Tibial nerve (tissue), 4 donors: ENCODE measurements at regions not wholly inside any gene's neighbourhood (a gene's known extent, or its start where the extent isn't known, plus 50 kb on each side); places are given as distances from the start of the nearest gene placed in this dataset.

Source experiments
- DNase-seq, 2 donors: peaks; one replicate each; pipeline ENCODE4 v3.0.0-alpha.2; 2019; ENCODE audit warnings: low spot score in 2 of 2
- H3K27ac ChIP-seq, 4 donors: fragments of 200-600 bp; sonication (generic) in 3 of 4; one replicate each; pipeline ENCODE4 v1.5.1; 2017 to 2019; ENCODE audit warnings: mild to moderate bottlenecking in 1 of 4
- H3K27me3 ChIP-seq, 2 donors: fragments of 200-600 bp; sonication (generic) in 1 of 2; one replicate each; pipeline versions ENCODE4 v1.5.1 to v1.6.0; 2017 to 2019
- H3K36me3 ChIP-seq, 3 donors: fragments of 200-600 bp; sonication (generic); one replicate each; pipeline ENCODE4 v1.5.1; 2018 to 2019
- H3K4me1 ChIP-seq, 4 donors: fragments of 200-600 bp; sonication (generic) in 3 of 4; one replicate each; pipeline ENCODE4 v1.5.1; 2017 to 2019
- H3K4me3 ChIP-seq, 4 donors: fragments of 200-600 bp; sonication (generic) in 3 of 4; one replicate each; pipeline ENCODE4 v1.5.1; 2017 to 2019; ENCODE audit warnings: mild to moderate bottlenecking in 1 of 4, moderate library complexity in 1 of 4
- H3K9me3 ChIP-seq, 4 donors: fragments of 200-600 bp; sonication (generic) in 3 of 4; one replicate each; pipeline ENCODE4 v1.5.1; 2017 to 2019
- EP300 ChIP-seq, 2 donors: sonication (generic); formaldehyde crosslinking; IDR thresholded peaks; one replicate each; pipeline ENCODE4 v1.6.1; 2017; ENCODE audit warnings: antibody characterized with exemption in 2 of 2, mild to moderate bottlenecking in 1 of 2
- POLR2A ChIP-seq, 2 donors: fragments of 450-650 bp; IDR thresholded peaks; one replicate each; pipeline ENCODE4 v1.6.1; 2017; ENCODE audit warnings: antibody characterized with exemption in 2 of 2, mild to moderate bottlenecking in 2 of 2, moderate library complexity in 2 of 2
- WGBS, 2 donors: methylation state at CpG; one replicate each; pipeline ENCODE4 v1.1.5; 2018; 5-methylcytosine and 5-hydroxymethylcytosine counted together
- TF ChIP-seq, protein P1 (sequence below), 5 experiments: fragments of 200-600 bp in 3 of 5; fragments of 450-650 bp in 2 of 5; sonication (generic) in 3 of 5; IDR thresholded peaks; one replicate each; pipeline ENCODE4 v1.5.1; 2016 to 2019; ENCODE audit warnings: antibody characterized with exemption in 5 of 5, mild to moderate bottlenecking in 3 of 5, moderate library complexity in 2 of 5

DNA sequence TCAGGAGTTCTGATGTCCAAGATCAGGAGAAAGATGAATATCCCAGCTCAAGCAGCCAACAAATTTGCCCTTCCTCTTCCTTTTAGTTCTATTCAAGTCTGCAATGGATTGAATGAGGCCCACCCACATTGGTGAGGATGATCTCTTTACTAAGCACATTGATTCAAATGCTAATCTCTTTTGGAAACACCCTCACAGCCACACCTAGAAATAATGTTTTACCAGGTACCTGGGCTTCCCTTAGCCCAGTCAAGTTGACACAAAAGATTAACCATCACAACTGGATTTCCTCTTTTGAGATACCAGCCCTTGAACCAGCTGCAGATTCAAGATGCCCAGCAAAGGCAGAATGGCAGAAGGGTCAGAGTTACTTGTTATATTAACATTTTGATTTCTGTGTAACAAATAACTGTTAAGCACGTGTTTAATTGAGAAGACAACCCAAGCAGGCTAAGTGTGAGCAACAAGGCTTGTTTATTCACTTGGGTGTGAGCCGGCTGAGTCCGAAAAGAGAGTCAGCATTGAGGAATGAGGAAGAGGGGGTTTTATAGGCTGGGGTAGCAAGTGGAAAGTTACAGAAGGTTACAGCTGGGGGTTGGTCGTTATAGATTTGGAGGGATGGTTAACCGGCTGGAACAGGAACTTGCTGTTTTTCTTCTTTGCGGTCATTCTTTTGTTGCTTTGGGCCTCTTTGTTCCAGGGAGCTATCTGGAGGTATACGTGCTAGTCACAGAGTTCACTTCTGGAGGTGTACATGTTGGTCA lies 180.3 kb downstream of the EMP1 start:
- peaks cover 0 to 9% (median 0%) of the 10 kb centered on the region in 4 donors for H3K9me3 ChIP-seq
- H3K27me3 ChIP-seq: no peaks in the 10 kb centered on the region
- no peaks in the 10 kb centered on the region for H3K4me1 ChIP-seq
- WGBS, 2 donors: 82 to 87% methylated on average over 7 of the region's 7 CpGs
- H3K27ac ChIP-seq: no peak overlapping the region
- TF ChIP-seq EP300 (IDR thresholded peaks at IDR 0.05): no peak
- TF ChIP-seq POLR2A (IDR thresholded peaks at IDR 0.05): no peak
- TF ChIP-seq, protein P1, sequence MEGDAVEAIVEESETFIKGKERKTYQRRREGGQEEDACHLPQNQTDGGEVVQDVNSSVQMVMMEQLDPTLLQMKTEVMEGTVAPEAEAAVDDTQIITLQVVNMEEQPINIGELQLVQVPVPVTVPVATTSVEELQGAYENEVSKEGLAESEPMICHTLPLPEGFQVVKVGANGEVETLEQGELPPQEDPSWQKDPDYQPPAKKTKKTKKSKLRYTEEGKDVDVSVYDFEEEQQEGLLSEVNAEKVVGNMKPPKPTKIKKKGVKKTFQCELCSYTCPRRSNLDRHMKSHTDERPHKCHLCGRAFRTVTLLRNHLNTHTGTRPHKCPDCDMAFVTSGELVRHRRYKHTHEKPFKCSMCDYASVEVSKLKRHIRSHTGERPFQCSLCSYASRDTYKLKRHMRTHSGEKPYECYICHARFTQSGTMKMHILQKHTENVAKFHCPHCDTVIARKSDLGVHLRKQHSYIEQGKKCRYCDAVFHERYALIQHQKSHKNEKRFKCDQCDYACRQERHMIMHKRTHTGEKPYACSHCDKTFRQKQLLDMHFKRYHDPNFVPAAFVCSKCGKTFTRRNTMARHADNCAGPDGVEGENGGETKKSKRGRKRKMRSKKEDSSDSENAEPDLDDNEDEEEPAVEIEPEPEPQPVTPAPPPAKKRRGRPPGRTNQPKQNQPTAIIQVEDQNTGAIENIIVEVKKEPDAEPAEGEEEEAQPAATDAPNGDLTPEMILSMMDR (IDR thresholded peaks at IDR 0.05): no peak
- no peaks in the 10 kb centered on the region for H3K36me3 ChIP-seq
- no peak for DNase-seq
- H3K4me3 ChIP-seq: no peak overlapping the region

DNA sequence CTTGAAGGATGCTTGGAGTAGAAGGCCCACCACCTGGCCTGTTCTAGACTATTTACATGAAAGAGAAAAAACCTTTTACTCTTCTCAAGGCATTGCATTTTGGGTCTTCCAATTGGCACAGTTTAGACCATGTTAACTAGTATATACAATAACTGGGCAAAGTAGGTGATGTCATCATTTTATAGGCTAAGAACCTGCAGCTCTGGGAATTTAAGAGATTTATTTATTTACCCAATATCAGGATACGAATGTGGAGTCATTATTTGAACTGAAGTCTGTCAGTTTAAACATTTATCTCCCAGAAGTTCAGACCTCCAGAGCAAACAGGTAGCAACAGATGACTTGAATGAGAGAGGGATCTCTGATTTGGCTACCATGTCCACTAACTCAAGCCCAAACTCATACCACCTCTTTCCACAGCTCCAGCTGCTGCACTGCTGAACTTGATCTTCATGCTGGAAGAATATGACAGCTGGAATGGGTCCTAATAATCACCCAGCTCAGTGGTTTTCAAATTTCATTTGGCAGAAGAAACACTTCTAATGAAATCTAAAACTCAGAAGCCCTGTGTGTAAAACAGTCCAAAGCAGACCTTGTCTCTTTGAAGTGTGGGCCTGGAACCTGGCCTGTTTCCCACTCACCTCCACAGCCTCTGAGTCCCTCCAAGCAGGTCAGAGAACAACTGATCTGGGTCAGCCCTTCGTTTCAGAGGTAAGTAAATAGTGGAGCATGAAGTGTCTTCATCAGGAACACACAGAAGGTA lies 179.2 kb downstream of the EMP1 start:
- no peaks in the 10 kb centered on the region for H3K4me1 ChIP-seq
- no peak overlapping the region for H3K4me3 ChIP-seq
- TF ChIP-seq POLR2A (IDR thresholded peaks at IDR 0.05) (no peak), EP300 (IDR thresholded peaks at IDR 0.05) (no peak)
- TF ChIP-seq, protein P1 (IDR thresholded peaks at IDR 0.05): no peak
- DNase-seq: no peak
- 60 to 69% methylated on average over 2 of the region's 2 CpGs for WGBS, 2 donors
- H3K27me3 ChIP-seq: no peaks in the 10 kb centered on the region
- H3K36me3 ChIP-seq: no peaks in the 10 kb centered on the region
- H3K9me3 ChIP-seq: peaks cover 0 to 9% (median 0%) of the 10 kb centered on the region in 4 donors
- H3K27ac ChIP-seq: no peak overlapping the region

DNA sequence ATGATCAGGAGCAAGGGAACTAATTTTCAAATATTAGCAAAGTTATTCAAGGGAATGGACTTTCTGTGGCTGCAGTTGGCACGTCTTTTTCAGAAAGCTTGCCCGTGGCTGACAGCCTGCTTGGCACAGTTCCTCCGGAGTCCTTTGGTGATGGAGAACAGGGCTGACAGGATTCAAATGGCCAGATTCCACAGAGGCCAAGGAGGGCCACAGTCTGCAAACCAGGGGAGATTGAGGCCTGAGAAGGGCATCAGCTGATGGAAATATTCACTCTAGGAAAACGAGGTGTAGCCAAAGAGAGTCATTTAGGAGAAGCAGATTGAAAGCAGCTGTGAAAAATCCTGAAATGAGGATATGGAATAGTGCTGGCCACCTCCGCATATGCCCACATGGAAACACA lies 178.3 kb downstream of the EMP1 start:
- Histone ChIP-seq H3K36me3 (no peaks in the 10 kb centered on the region), H3K4me3 (no peak overlapping the region), H3K4me1 (no peaks in the 10 kb centered on the region), H3K27me3 (no peaks in the 10 kb centered on the region), H3K27ac (no peak overlapping the region), H3K9me3 (peaks cover 0 to 9% (median 0%) of the 10 kb centered on the region in 4 donors)
- 57 to 64% methylated on average over 5 of the region's 5 CpGs for WGBS, 2 donors
- DNase-seq: no peak
- TF ChIP-seq, protein P1 (IDR thresholded peaks at IDR 0.05): no peak
- TF ChIP-seq POLR2A (IDR thresholded peaks at IDR 0.05) (no peak), EP300 (IDR thresholded peaks at IDR 0.05) (no peak)

DNA sequence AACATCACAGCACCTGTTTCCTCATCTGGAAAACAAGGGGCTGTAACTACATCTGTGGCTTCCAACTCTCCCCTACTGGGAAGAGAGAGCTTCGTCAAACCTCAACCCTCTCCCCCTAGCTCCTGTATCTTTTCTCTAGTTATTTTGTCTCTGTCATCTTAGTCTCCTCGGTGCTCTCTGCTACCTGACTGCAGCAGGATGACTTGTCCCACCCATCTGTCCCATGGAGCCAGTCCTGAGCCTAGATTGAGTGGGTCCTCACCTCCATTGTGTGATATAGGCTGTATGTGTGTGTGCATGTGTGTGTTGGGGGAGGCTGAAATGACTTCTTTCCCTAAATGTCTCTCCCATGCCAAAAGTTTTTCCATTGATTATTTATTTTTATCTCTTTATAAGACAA lies 177.3 kb downstream of the EMP1 start:
- Histone ChIP-seq H3K27ac (no peak overlapping the region), H3K27me3 (no peaks in the 10 kb centered on the region), H3K4me3 (no peak overlapping the region), H3K4me1 (no peaks in the 10 kb centered on the region), H3K36me3 (no peaks in the 10 kb centered on the region), H3K9me3 (peaks cover 0 to 9% (median 0%) of the 10 kb centered on the region in 4 donors)
- TF ChIP-seq, protein P1 (IDR thresholded peaks at IDR 0.05): no peak
- TF ChIP-seq POLR2A (IDR thresholded peaks at IDR 0.05) (no peak), EP300 (IDR thresholded peaks at IDR 0.05) (no peak)
- WGBS, 2 donors: 89 to 90% methylated on average over 2 of the region's 2 CpGs
- DNase-seq: no peak

DNA sequence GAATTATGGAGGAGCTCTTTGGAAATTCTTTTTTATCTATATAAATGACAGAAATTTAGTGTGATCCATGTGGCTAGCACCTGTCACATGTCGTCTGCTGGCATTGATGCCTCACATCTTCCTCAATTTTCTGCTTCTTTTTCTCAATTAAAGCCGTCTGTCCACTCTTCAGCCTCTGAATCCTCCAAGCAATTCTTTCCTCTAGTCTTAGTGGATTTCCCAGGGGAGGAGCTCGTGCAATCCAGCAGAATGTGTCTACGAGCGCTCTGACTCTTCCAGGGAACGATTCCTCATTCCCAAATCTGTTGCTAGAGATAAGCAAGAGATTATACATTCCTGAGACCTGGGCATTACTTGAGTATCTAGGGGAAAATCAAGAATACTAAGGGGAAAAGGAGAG lies 176.6 kb downstream of the EMP1 start:
- H3K4me1 ChIP-seq: no peaks in the 10 kb centered on the region
- no peak for DNase-seq
- no peaks in the 10 kb centered on the region for H3K27me3 ChIP-seq
- TF ChIP-seq, protein P1 (IDR thresholded peaks at IDR 0.05): no peak
- TF ChIP-seq EP300 (IDR thresholded peaks at IDR 0.05) (no peak), POLR2A (IDR thresholded peaks at IDR 0.05) (no peak)
- H3K4me3 ChIP-seq: no peak overlapping the region
- no peak overlapping the region for H3K27ac ChIP-seq
- 58 to 63% methylated on average over 6 of the region's 6 CpGs for WGBS, 2 donors
- H3K36me3 ChIP-seq: no peaks in the 10 kb centered on the region
- H3K9me3 ChIP-seq: peaks cover 0 to 9% (median 0%) of the 10 kb centered on the region in 4 donors
